ENCODE measurements at regions not wholly inside any gene's neighbourhood (a gene's known extent, or its start where the extent isn't known, plus 50 kb on each side); places are given as distances from the start of the nearest gene placed in this dataset.
"Not testable (repeated sequence)": the region's sequence is repeated elsewhere in the genome, so short reads cannot be mapped to it uniquely, and the experiment has no call there.

DNA sequence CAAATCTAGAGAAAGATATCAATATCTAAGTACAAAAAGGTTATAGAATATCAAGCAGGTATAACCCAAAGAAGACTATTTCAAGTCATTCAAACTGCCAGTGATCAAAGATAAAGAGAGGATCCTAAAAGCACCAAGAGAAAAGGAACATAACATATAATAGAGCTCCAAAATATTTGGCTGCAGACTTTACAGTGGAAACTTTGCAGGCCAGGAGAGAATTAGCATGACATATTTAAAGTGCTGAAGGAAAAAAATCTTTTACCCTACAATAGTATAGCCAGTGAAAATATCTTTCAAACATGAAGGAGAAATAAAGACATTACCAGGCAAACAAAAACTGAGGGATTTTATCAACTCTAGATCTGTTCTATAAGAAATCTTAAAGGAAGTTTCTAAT, 254.3 kb upstream of the ARHGEF26 start:
- TF ChIP-seq EZH2phosphoT487 (IDR thresholded peaks at IDR 0.05; ENCODE audit: borderline replicate concordance, low read depth, low read length), result no peak
- TF ChIP-seq, protein P1, sequence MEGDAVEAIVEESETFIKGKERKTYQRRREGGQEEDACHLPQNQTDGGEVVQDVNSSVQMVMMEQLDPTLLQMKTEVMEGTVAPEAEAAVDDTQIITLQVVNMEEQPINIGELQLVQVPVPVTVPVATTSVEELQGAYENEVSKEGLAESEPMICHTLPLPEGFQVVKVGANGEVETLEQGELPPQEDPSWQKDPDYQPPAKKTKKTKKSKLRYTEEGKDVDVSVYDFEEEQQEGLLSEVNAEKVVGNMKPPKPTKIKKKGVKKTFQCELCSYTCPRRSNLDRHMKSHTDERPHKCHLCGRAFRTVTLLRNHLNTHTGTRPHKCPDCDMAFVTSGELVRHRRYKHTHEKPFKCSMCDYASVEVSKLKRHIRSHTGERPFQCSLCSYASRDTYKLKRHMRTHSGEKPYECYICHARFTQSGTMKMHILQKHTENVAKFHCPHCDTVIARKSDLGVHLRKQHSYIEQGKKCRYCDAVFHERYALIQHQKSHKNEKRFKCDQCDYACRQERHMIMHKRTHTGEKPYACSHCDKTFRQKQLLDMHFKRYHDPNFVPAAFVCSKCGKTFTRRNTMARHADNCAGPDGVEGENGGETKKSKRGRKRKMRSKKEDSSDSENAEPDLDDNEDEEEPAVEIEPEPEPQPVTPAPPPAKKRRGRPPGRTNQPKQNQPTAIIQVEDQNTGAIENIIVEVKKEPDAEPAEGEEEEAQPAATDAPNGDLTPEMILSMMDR (conservative IDR thresholded peaks at IDR 0.05; ENCODE audit: low read length), result no peak
- H3K9me2 ChIP-seq (ENCODE audit: insufficient read depth, low read length), result no peaks in the 10 kb centered on the region
- ChIA-PET CTCF (ENCODE audit: unreplicated experiment) (no interaction called here), POLR2A (no interaction called here)
- no peaks in the 10 kb centered on the region for H3K4me1 ChIP-seq (ENCODE audit: insufficient read depth, low read length, poor library complexity, severe bottlenecking)
- DNase-seq (ENCODE audit: low spot score), result no peak
- H3K9me3 ChIP-seq (ENCODE audit: low read length), result no peaks in the 10 kb centered on the region
- intact Hi-C loops (cut with micrococcal nuclease; ENCODE audit: unreplicated experiment), result no loop called here
- no TSS peak for BruUV-seq (replicated peaks)
- H4K20me1 ChIP-seq (ENCODE audit: insufficient read depth, low read length), result no peaks in the 10 kb centered on the region
- no peaks in the 10 kb centered on the region for H3K79me2 ChIP-seq (ENCODE audit: insufficient read depth, low read depth, low read length)
- no peak overlapping the region for H3K27ac ChIP-seq (ENCODE audit: low read depth, low read length, poor library complexity, severe bottlenecking)
- H3K4me3 ChIP-seq (ENCODE audit: low read depth, low read length, poor library complexity, severe bottlenecking), result no peak overlapping the region
- H2AFZ ChIP-seq (ENCODE audit: low read length), result no peak overlapping the region
- H3K36me3 ChIP-seq (ENCODE audit: insufficient read depth, low read length), result no peaks in the 10 kb centered on the region
- H3K4me2 ChIP-seq (ENCODE audit: low read length), result no peak overlapping the region

DNA sequence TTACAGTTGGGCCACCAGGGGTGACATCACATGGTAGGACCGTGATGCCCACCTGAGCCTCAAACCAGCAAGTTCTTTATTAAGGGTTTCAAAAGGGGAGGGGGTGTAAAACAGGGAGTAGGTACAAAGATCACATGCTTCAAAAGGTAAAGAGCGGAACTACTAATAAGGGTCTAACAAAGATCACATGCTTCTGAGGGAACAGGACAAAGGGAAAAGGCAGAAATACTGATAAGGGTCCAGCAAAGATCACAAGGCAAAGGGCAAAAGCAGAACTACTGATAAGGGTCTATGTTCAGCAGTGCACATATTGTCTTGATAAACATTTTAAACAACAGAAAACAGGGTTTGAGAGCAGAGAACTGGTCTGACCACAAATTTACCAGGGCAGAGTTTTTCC, 246.8 kb upstream of the ARHGEF26 start:
- H3K9me3 ChIP-seq (ENCODE audit: low read length); BruUV-seq (replicated peaks); H3K27ac ChIP-seq (ENCODE audit: low read depth, low read length, poor library complexity, severe bottlenecking); H3K79me2 ChIP-seq (ENCODE audit: insufficient read depth, low read depth, low read length); DNase-seq (ENCODE audit: low spot score); H2AFZ ChIP-seq (ENCODE audit: low read length); H3K36me3 ChIP-seq (ENCODE audit: insufficient read depth, low read length); H3K4me2 ChIP-seq (ENCODE audit: low read length); H3K4me3 ChIP-seq (ENCODE audit: low read depth, low read length, poor library complexity, severe bottlenecking); CTCF ChIA-PET (ENCODE audit: unreplicated experiment); H3K9me2 ChIP-seq (ENCODE audit: insufficient read depth, low read length); H4K20me1 ChIP-seq (ENCODE audit: insufficient read depth, low read length); intact Hi-C loops (cut with micrococcal nuclease; ENCODE audit: unreplicated experiment); POLR2A ChIA-PET; H3K4me1 ChIP-seq (ENCODE audit: insufficient read depth, low read length, poor library complexity, severe bottlenecking): not testable (repeated sequence)

DNA sequence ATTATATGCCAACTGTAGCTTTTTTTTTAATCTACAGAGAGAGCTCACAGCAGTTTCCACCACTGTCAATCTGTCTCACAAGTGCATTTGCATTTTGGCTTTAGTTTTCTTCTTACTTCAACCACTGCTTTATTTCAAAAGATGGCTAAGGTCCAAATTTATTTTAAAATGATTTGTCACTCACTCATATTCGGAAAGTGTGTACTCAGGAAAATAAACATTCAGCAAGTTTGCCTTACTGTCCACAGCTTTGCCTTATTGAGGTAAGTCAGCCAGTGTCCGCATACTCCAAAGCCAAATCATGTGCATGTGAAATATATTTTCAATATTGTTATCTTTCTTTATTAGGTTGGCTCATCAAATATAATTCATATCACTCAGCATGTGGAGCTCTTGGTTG, 240.7 kb upstream of the ARHGEF26 start:
- BruUV-seq (replicated peaks), result no TSS peak
- Histone ChIP-seq H3K79me2 (ENCODE audit: insufficient read depth, low read depth, low read length) (no peaks in the 10 kb centered on the region), H3K9me3 (ENCODE audit: low read length) (no peaks in the 10 kb centered on the region), H3K36me3 (ENCODE audit: insufficient read depth, low read length) (no peaks in the 10 kb centered on the region), H3K4me3 (ENCODE audit: low read depth, low read length, poor library complexity, severe bottlenecking) (no peak overlapping the region), H2AFZ (ENCODE audit: low read length) (no peak overlapping the region), H3K4me2 (ENCODE audit: low read length) (no peak overlapping the region), H3K9me2 (ENCODE audit: insufficient read depth, low read length) (no peaks in the 10 kb centered on the region), H4K20me1 (ENCODE audit: insufficient read depth, low read length) (no peaks in the 10 kb centered on the region), H3K4me1 (ENCODE audit: insufficient read depth, low read length, poor library complexity, severe bottlenecking) (no peaks in the 10 kb centered on the region), H3K27ac (ENCODE audit: low read depth, low read length, poor library complexity, severe bottlenecking) (no peak overlapping the region)
- POLR2A ChIA-PET, result no interaction called here
- DNase-seq (ENCODE audit: low spot score), result no peak
- intact Hi-C loops (cut with micrococcal nuclease; ENCODE audit: unreplicated experiment), result no loop called here
- CTCF ChIA-PET (ENCODE audit: unreplicated experiment), result no interaction called here
- TF ChIP-seq EZH2phosphoT487 (IDR thresholded peaks at IDR 0.05; ENCODE audit: borderline replicate concordance, low read depth, low read length), result no peak
- TF ChIP-seq, protein P1 (conservative IDR thresholded peaks at IDR 0.05; ENCODE audit: low read length), result no peak
